Neural progenitor cell (in vitro differentiated cells): ENCODE measurements at regions not wholly inside any gene's neighbourhood (a gene's known extent, or its start where the extent isn't known, plus 50 kb on each side); places are given as distances from the start of the nearest gene placed in this dataset.

ENCODE experiments used
- DNase-seq: peaks from one replicate; pipeline ENCODE4 v3.0.0-alpha.2; 2016; ENCODE audit warnings: low spot score
- H2AFZ ChIP-seq: fragments of 200-600 bp; sonication (generic); replicated peaks from 2 replicates; pipeline ENCODE4 v1.6.1; 2016; ENCODE audit warnings: antibody characterized with exemption
- H3F3A ChIP-seq: fragments of 200-600 bp; sonication (generic); 2 replicates; pipeline ENCODE4 v1.6.1; 2016; ENCODE audit warnings: antibody characterized with exemption, low read depth
- H3K27ac ChIP-seq: fragments of 200-600 bp; sonication (generic); 2 replicates; pipeline ENCODE4 v1.5.1; 2016; ENCODE audit warnings: mild to moderate bottlenecking
- H3K27me3 ChIP-seq: fragments of 200-600 bp; sonication (generic); 2 replicates; pipeline ENCODE4 v1.6.1; 2016; ENCODE audit warnings: mild to moderate bottlenecking, moderate library complexity
- H3K36me3 ChIP-seq: fragments of 200-600 bp; sonication (generic); 2 replicates; pipeline ENCODE4 v1.5.1; 2016
- H3K4me1 ChIP-seq: fragments of 200-600 bp; sonication (generic); 2 replicates; pipeline ENCODE4 v1.6.1; 2016; ENCODE audit warnings: mixed run types
- H3K4me2 ChIP-seq: fragments of 200-600 bp; sonication (generic); 2 replicates; pipeline ENCODE4 v1.6.1; 2016
- H3K4me3 ChIP-seq: fragments of 200-600 bp; sonication (generic); 2 replicates; pipeline ENCODE4 v1.5.1; 2016
- H3K79me2 ChIP-seq: fragments of 200-600 bp; sonication (generic); 2 replicates; pipeline ENCODE4 v1.6.1; 2016; ENCODE audit warnings: low read depth
- H3K9ac ChIP-seq: fragments of 200-600 bp; sonication (generic); 2 replicates; pipeline ENCODE4 v1.6.1; 2016
- H3K9me3 ChIP-seq: fragments of 200-600 bp; sonication (generic); 2 replicates; pipeline ENCODE4 v1.5.1; 2016; ENCODE audit warnings: low read depth
- H4K20me1 ChIP-seq: fragments of 200-600 bp; sonication (generic); 2 replicates; pipeline ENCODE4 v1.6.1; 2016; ENCODE audit warnings: low read depth
- H3K27ac Mint-ChIP-seq: 3 replicates; pipeline ENCODE4 v1.8.0; 2021; ENCODE audit warnings: mixed read lengths
- H3K27me3 Mint-ChIP-seq: 2 replicates; pipeline ENCODE4 v1.8.0; 2022; ENCODE audit warnings: low read depth, mild to moderate bottlenecking, inconsistent platforms, moderate library complexity, mixed read lengths; ENCODE audit not compliant: insufficient read depth
- H3K36me3 Mint-ChIP-seq: 3 replicates; pipeline ENCODE4 v1.8.0; 2021; ENCODE audit warnings: mixed read lengths
- H3K4me1 Mint-ChIP-seq: 3 replicates; pipeline ENCODE4 v1.8.0; 2021; ENCODE audit warnings: mixed read lengths
- H3K4me3 Mint-ChIP-seq: 3 replicates; pipeline ENCODE4 v1.8.0; 2021; ENCODE audit warnings: mild to moderate bottlenecking, moderate library complexity, mixed read lengths
- H3K9me3 Mint-ChIP-seq: 3 replicates; pipeline ENCODE4 v1.8.0; 2020; ENCODE audit warnings: mixed read lengths
- CTCF ChIP-seq: fragments of 200-600 bp; sonication (generic); IDR thresholded peaks from 2 replicates; pipeline ENCODE4 v1.5.1; 2017; ENCODE audit warnings: antibody characterized with exemption, mild to moderate bottlenecking
- EZH2 ChIP-seq: fragments of 200-600 bp; sonication (generic); IDR thresholded peaks from 2 replicates; pipeline ENCODE4 v1.6.1; 2017; ENCODE audit warnings: antibody characterized with exemption, mild to moderate bottlenecking, moderate library complexity
- EZH2phosphoT487 ChIP-seq: fragments of 200-600 bp; sonication (generic); IDR thresholded peaks from 2 replicates; pipeline ENCODE4 v1.6.1; 2017; ENCODE audit warnings: antibody characterized with exemption

GRCh38 chr4:128416921-128417320, 129.3 kb upstream of the PGRMC2 start:
- H3K4me1 Mint-ChIP-seq: no peaks in the 10 kb centered on the region
- no peaks in the 10 kb centered on the region for H3K36me3 Mint-ChIP-seq
- no peaks in the 10 kb centered on the region for H3K9me3 Mint-ChIP-seq
- no peak overlapping the region for H3K4me3 Mint-ChIP-seq
- H3K27ac ChIP-seq: no peak overlapping the region
- no peak overlapping the region for H3K4me2 ChIP-seq
- H3F3A ChIP-seq: no peaks in the 10 kb centered on the region
- H4K20me1 ChIP-seq: no peaks in the 10 kb centered on the region
- no peaks in the 10 kb centered on the region for H3K79me2 ChIP-seq
- H2AFZ ChIP-seq: no peak overlapping the region
- TF ChIP-seq EZH2phosphoT487: no peak
- TF ChIP-seq EZH2: no peak
- no peak for TF ChIP-seq CTCF
- DNase-seq: no peak
- H3K4me1 ChIP-seq: no peaks in the 10 kb centered on the region
- no peaks in the 10 kb centered on the region for H3K27me3 ChIP-seq
- H3K4me3 ChIP-seq: no peak overlapping the region
- no peaks in the 10 kb centered on the region for H3K27me3 Mint-ChIP-seq
- H3K9me3 ChIP-seq: no peaks in the 10 kb centered on the region
- H3K36me3 ChIP-seq: no peaks in the 10 kb centered on the region
- no peak overlapping the region for H3K9ac ChIP-seq
- H3K27ac Mint-ChIP-seq: no peak overlapping the region

GRCh38 chr4:128410037-128410436, 122.4 kb upstream of the PGRMC2 start:
- no peak overlapping the region for H3K4me3 ChIP-seq
- Mint-ChIP-seq H3K27ac (no peak overlapping the region), H3K4me3 (no peak overlapping the region)

GRCh38 chr4:128403586-128403985, 116.0 kb upstream of the PGRMC2 start:
- Histone ChIP-seq H3F3A (no peaks in the 10 kb centered on the region), H4K20me1 (no peaks in the 10 kb centered on the region), H3K27me3 (no peaks in the 10 kb centered on the region), H3K36me3 (no peaks in the 10 kb centered on the region), H3K79me2 (no peaks in the 10 kb centered on the region), H3K4me1 (no peaks in the 10 kb centered on the region), H3K4me3 (no peak overlapping the region), H3K27ac (no peak overlapping the region), H3K4me2 (no peak overlapping the region), H3K9ac (no peak overlapping the region), H2AFZ (no peak overlapping the region), H3K9me3 (no peaks in the 10 kb centered on the region)
- no peak for TF ChIP-seq EZH2phosphoT487
- no peak for TF ChIP-seq EZH2
- no peak for TF ChIP-seq CTCF
- H3K4me3 Mint-ChIP-seq: no peak overlapping the region
- no peak overlapping the region for H3K27ac Mint-ChIP-seq
- H3K4me1 Mint-ChIP-seq: no peaks in the 10 kb centered on the region
- peaks cover 17% of the 10 kb centered on the region for H3K9me3 Mint-ChIP-seq
- no peak for DNase-seq
- H3K36me3 Mint-ChIP-seq: no peaks in the 10 kb centered on the region
- H3K27me3 Mint-ChIP-seq: no peaks in the 10 kb centered on the region

More at GRCh38 chr4:128410037-128410436, 122.4 kb upstream of the PGRMC2 start:
- H3K4me1 Mint-ChIP-seq: no peaks in the 10 kb centered on the region
- no peak overlapping the region for H3K4me2 ChIP-seq
- TF ChIP-seq EZH2 (no peak), EZH2phosphoT487 (no peak), CTCF (no peak)
- no peak overlapping the region for H2AFZ ChIP-seq
- no peak overlapping the region for H3K9ac ChIP-seq
- H3K27me3 ChIP-seq: no peaks in the 10 kb centered on the region
- no peaks in the 10 kb centered on the region for H3K36me3 ChIP-seq
- H3K79me2 ChIP-seq: no peaks in the 10 kb centered on the region
- no peaks in the 10 kb centered on the region for H3K36me3 Mint-ChIP-seq
- H3K27ac ChIP-seq: no peak overlapping the region
- DNase-seq: no peak
- H3K9me3 Mint-ChIP-seq: peaks cover 5% of the 10 kb centered on the region
- H3F3A ChIP-seq: no peaks in the 10 kb centered on the region
- H3K4me1 ChIP-seq: no peaks in the 10 kb centered on the region
- H4K20me1 ChIP-seq: no peaks in the 10 kb centered on the region
- no peaks in the 10 kb centered on the region for H3K9me3 ChIP-seq
- no peaks in the 10 kb centered on the region for H3K27me3 Mint-ChIP-seq
